SK-N-SH treated with all-trans-retinoic acid at 6 μM for 48 hours (cell line): ENCODE measurements at regions not wholly inside any gene's neighbourhood (a gene's known extent, or its start where the extent isn't known, plus 50 kb on each side); places are given as distances from the start of the nearest gene placed in this dataset.

Experiments used
- ARNTL ChIP-seq: fragments of 450-650 bp; formaldehyde crosslinking; IDR thresholded peaks from 2 replicates; pipeline ENCODE4 v1.5.0; 2020; ENCODE audit warnings: low read depth, mild to moderate bottlenecking, moderate library complexity, borderline replicate concordance
- BACH2 ChIP-seq: fragments of 250-450 bp; sonication (Bioruptor Pico); IDR thresholded peaks from 2 replicates; pipeline ENCODE4 v1.9.0; 2021; ENCODE audit warnings: mild to moderate bottlenecking, borderline replicate concordance
- PPARA ChIP-seq: fragments of 250-450 bp; sonication (Bioruptor Pico); IDR thresholded peaks from 2 replicates; pipeline ENCODE4 v1.5.0; 2020; ENCODE audit warnings: mild to moderate bottlenecking, borderline replicate concordance
- TCF4 ChIP-seq: fragments of 250-450 bp; sonication (Bioruptor Pico); IDR thresholded peaks from 2 replicates; pipeline ENCODE4 v1.8.0; 2021; ENCODE audit warnings: mild to moderate bottlenecking, moderate library complexity, borderline replicate concordance
- ZC3H10 ChIP-seq: fragments of 250-450 bp; sonication (Bioruptor Pico); IDR thresholded peaks from 2 replicates; pipeline ENCODE4 v1.5.1; 2021; ENCODE audit warnings: mild to moderate bottlenecking, moderate library complexity
- ZNF70 ChIP-seq: fragments of 450-650 bp; formaldehyde crosslinking; IDR thresholded peaks from 2 replicates; pipeline ENCODE4 v1.5.0; 2020; ENCODE audit warnings: mild to moderate bottlenecking, moderate library complexity
- ZNF8 ChIP-seq: fragments of 450-650 bp; formaldehyde crosslinking; IDR thresholded peaks from 2 replicates; pipeline ENCODE4 v1.5.0; 2020; ENCODE audit warnings: mild to moderate bottlenecking, moderate library complexity
- TF ChIP-seq, protein P1 (sequence below): fragments of 250-450 bp; sonication (Bioruptor Pico); IDR thresholded peaks from 2 replicates; pipeline ENCODE4 v1.5.1; 2020; ENCODE audit warnings: low read depth, mild to moderate bottlenecking, moderate library complexity
- TF ChIP-seq, protein P2 (sequence below): fragments of 250-450 bp; sonication (Bioruptor Pico); IDR thresholded peaks from 2 replicates; pipeline ENCODE4 v1.5.1; 2021; ENCODE audit warnings: mild to moderate bottlenecking, moderate library complexity
- TF ChIP-seq, protein P3 (sequence below): fragments of 250-450 bp; sonication (Bioruptor Pico); IDR thresholded peaks from 2 replicates; pipeline ENCODE4 v1.8.0; 2020; ENCODE audit warnings: mild to moderate bottlenecking, moderate library complexity, borderline replicate concordance
- TF ChIP-seq, protein P4 (sequence below): fragments of 250-450 bp; sonication (Bioruptor Pico); IDR thresholded peaks from 2 replicates; pipeline ENCODE4 v1.8.0; 2021; ENCODE audit warnings: low read depth, mild to moderate bottlenecking, moderate library complexity, borderline replicate concordance
- TF ChIP-seq, protein P5 (sequence below): fragments of 250-450 bp; sonication (Bioruptor Pico); IDR thresholded peaks from 2 replicates; pipeline ENCODE4 v1.5.0; 2020; ENCODE audit warnings: mild to moderate bottlenecking, moderate library complexity

DNA sequence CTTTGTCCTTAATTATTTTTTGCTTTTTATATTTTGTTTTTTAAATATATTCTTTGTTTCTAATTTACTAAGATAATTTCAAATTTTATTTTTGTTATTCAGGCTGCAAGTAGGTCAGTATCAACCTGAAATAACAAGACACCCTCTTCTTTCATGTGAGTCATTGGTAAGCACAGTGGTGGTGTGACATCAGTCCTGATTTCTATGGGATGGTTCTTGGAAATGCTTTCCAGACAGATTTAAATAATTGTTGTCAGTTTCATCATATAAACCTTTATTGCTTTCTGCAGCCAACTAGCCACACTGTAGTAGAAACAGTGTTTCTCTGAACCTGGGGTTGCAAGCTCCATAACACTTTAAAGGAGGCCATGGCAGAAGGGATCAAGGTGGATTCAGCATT lies 157.5 kb upstream of the C21orf91 start:
- TF ChIP-seq, protein P1, sequence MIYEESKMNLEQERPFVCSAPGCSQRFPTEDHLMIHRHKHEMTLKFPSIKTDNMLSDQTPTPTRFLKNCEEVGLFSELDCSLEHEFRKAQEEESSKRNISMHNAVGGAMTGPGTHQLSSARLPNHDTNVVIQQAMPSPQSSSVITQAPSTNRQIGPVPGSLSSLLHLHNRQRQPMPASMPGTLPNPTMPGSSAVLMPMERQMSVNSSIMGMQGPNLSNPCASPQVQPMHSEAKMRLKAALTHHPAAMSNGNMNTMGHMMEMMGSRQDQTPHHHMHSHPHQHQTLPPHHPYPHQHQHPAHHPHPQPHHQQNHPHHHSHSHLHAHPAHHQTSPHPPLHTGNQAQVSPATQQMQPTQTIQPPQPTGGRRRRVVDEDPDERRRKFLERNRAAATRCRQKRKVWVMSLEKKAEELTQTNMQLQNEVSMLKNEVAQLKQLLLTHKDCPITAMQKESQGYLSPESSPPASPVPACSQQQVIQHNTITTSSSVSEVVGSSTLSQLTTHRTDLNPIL (CRISPR knock-in tag): no peak
- TF ChIP-seq BACH2 (CRISPR knock-in tag) (no peak), ZNF70 (CRISPR knock-in tag) (no peak), ARNTL (CRISPR knock-in tag) (no peak), TCF4 (no peak), ZC3H10 (CRISPR knock-in tag) (no peak), ZNF8 (CRISPR knock-in tag) (no peak), PPARA (CRISPR knock-in tag) (no peak)
- TF ChIP-seq, protein P2, sequence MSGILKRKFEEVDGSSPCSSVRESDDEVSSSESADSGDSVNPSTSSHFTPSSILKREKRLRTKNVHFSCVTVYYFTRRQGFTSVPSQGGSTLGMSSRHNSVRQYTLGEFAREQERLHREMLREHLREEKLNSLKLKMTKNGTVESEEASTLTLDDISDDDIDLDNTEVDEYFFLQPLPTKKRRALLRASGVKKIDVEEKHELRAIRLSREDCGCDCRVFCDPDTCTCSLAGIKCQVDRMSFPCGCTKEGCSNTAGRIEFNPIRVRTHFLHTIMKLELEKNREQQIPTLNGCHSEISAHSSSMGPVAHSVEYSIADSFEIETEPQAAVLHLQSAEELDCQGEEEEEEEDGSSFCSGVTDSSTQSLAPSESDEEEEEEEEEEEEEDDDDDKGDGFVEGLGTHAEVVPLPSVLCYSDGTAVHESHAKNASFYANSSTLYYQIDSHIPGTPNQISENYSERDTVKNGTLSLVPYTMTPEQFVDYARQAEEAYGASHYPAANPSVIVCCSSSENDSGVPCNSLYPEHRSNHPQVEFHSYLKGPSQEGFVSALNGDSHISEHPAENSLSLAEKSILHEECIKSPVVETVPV (CRISPR knock-in tag): no peak
- TF ChIP-seq, protein P3, sequence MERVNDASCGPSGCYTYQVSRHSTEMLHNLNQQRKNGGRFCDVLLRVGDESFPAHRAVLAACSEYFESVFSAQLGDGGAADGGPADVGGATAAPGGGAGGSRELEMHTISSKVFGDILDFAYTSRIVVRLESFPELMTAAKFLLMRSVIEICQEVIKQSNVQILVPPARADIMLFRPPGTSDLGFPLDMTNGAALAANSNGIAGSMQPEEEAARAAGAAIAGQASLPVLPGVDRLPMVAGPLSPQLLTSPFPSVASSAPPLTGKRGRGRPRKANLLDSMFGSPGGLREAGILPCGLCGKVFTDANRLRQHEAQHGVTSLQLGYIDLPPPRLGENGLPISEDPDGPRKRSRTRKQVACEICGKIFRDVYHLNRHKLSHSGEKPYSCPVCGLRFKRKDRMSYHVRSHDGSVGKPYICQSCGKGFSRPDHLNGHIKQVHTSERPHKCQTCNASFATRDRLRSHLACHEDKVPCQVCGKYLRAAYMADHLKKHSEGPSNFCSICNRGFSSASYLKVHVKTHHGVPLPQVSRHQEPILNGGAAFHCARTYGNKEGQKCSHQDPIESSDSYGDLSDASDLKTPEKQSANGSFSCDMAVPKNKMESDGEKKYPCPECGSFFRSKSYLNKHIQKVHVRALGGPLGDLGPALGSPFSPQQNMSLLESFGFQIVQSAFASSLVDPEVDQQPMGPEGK (CRISPR knock-in tag): no peak
- TF ChIP-seq, protein P4, sequence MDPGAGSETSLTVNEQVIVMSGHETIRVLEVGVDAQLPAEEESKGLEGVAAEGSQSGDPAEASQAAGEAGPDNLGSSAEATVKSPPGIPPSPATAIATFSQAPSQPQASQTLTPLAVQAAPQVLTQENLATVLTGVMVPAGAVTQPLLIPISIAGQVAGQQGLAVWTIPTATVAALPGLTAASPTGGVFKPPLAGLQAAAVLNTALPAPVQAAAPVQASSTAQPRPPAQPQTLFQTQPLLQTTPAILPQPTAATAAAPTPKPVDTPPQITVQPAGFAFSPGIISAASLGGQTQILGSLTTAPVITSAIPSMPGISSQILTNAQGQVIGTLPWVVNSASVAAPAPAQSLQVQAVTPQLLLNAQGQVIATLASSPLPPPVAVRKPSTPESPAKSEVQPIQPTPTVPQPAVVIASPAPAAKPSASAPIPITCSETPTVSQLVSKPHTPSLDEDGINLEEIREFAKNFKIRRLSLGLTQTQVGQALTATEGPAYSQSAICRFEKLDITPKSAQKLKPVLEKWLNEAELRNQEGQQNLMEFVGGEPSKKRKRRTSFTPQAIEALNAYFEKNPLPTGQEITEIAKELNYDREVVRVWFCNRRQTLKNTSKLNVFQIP (CRISPR knock-in tag): no peak
- TF ChIP-seq, protein P5, sequence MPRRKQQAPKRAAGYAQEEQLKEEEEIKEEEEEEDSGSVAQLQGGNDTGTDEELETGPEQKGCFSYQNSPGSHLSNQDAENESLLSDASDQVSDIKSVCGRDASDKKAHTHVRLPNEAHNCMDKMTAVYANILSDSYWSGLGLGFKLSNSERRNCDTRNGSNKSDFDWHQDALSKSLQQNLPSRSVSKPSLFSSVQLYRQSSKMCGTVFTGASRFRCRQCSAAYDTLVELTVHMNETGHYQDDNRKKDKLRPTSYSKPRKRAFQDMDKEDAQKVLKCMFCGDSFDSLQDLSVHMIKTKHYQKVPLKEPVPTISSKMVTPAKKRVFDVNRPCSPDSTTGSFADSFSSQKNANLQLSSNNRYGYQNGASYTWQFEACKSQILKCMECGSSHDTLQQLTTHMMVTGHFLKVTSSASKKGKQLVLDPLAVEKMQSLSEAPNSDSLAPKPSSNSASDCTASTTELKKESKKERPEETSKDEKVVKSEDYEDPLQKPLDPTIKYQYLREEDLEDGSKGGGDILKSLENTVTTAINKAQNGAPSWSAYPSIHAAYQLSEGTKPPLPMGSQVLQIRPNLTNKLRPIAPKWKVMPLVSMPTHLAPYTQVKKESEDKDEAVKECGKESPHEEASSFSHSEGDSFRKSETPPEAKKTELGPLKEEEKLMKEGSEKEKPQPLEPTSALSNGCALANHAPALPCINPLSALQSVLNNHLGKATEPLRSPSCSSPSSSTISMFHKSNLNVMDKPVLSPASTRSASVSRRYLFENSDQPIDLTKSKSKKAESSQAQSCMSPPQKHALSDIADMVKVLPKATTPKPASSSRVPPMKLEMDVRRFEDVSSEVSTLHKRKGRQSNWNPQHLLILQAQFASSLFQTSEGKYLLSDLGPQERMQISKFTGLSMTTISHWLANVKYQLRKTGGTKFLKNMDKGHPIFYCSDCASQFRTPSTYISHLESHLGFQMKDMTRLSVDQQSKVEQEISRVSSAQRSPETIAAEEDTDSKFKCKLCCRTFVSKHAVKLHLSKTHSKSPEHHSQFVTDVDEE (CRISPR knock-in tag): no peak
